GM19035 (cell line): ENCODE measurements at regions not wholly inside any gene's neighbourhood (a gene's known extent, or its start where the extent isn't known, plus 50 kb on each side); places are given as distances from the start of the nearest gene placed in this dataset.

Experiments used
- ATAC-seq: cut with Tn5 transposase; IDR thresholded peaks from one replicate; pipeline ENCODE4 v1.9.1; 2021; ENCODE audit not compliant: unreplicated experiment

- no peak for ATAC-seq
These were observed 577.0 kb downstream of the FAT4 start for GRCh38 chr4:125891597-125892258.

- no peak for ATAC-seq
These were observed 590.0 kb downstream of the FAT4 start for GRCh38 chr4:125904802-125905201.

- ATAC-seq = no peak
These were observed 596.3 kb downstream of the FAT4 start for GRCh38 chr4:125911058-125911457.

- no peak for ATAC-seq
These were observed 596.7 kb downstream of the FAT4 start for GRCh38 chr4:125911481-125911880.

- ATAC-seq = no peak
These were observed 602.8 kb downstream of the FAT4 start for GRCh38 chr4:125917559-125917958.

- ATAC-seq = no peak
These were observed 613.9 kb downstream of the FAT4 start for GRCh38 chr4:125928652-125929051.

- ATAC-seq = no peak
These were observed 623.8 kb downstream of the FAT4 start for GRCh38 chr4:125938541-125938940.

GRCh38 chr4:125940426-125940825, 625.7 kb downstream of the FAT4 start:
- ATAC-seq = no peak

- no peak for ATAC-seq
These were observed 630.2 kb downstream of the FAT4 start for GRCh38 chr4:125944966-125945365.

GRCh38 chr4:125948021-125948420, 633.3 kb downstream of the FAT4 start:
- ATAC-seq = no peak

- no peak for ATAC-seq
These were observed 636.6 kb downstream of the FAT4 start for GRCh38 chr4:125951261-125951887.

- no peak for ATAC-seq
These were observed 637.9 kb downstream of the FAT4 start for GRCh38 chr4:125952631-125953030.

GRCh38 chr4:125956276-125956675, 641.5 kb downstream of the FAT4 start:
- no peak for ATAC-seq

- no peak for ATAC-seq
These were observed 643.8 kb downstream of the FAT4 start for GRCh38 chr4:125958519-125958918.

GRCh38 chr4:125961626-125962025, 646.9 kb downstream of the FAT4 start:
- no peak for ATAC-seq

- ATAC-seq = no peak
These were observed 661.2 kb downstream of the FAT4 start for GRCh38 chr4:125975861-125976397.

- no peak for ATAC-seq
These were observed 665.2 kb downstream of the FAT4 start for GRCh38 chr4:125979950-125980349.

GRCh38 chr4:125983168-125983567, 668.4 kb downstream of the FAT4 start:
- no peak for ATAC-seq

- no peak for ATAC-seq
These were observed 671.1 kb downstream of the FAT4 start for GRCh38 chr4:125985856-125986255.

- no peak for ATAC-seq
These were observed 671.6 kb downstream of the FAT4 start for GRCh38 chr4:125986307-125986706.

GRCh38 chr4:125988464-125988863, 673.7 kb downstream of the FAT4 start:
- no peak for ATAC-seq

GRCh38 chr4:125991398-125991797, 676.6 kb downstream of the FAT4 start:
- no peak for ATAC-seq

- no peak for ATAC-seq
These were observed 678.1 kb downstream of the FAT4 start for GRCh38 chr4:125992891-125993290.
